Nephron progenitor cell (in vitro differentiated cells): ENCODE measurements at regions not wholly inside any gene's neighbourhood (a gene's known extent, or its start where the extent isn't known, plus 50 kb on each side); places are given as distances from the start of the nearest gene placed in this dataset.
A peak's percentile ranks its signal among the peaks of the same experiment; 100 is the strongest.
"Not testable (repeated sequence)": the region's sequence is repeated elsewhere in the genome, so short reads cannot be mapped to it uniquely, and the experiment has no call there.

Experiments
- DNase-seq: peaks from one replicate; pipeline ENCODE4 v3.0.0; 2021
- H3K27ac Mint-ChIP-seq: 2 replicates; pipeline ENCODE4 v1.8.0; 2021; ENCODE audit warnings: mild to moderate bottlenecking, moderate library complexity, mixed read lengths
- H3K27me3 Mint-ChIP-seq: 2 replicates; pipeline ENCODE4 v1.8.0; 2021; ENCODE audit warnings: mild to moderate bottlenecking, low read depth, mixed read lengths; ENCODE audit not compliant: poor library complexity
- H3K36me3 Mint-ChIP-seq: 2 replicates; pipeline ENCODE4 v1.8.0; 2021; ENCODE audit warnings: low read depth, mixed read lengths
- H3K4me1 Mint-ChIP-seq: 2 replicates; pipeline ENCODE4 v1.8.0; 2021; ENCODE audit warnings: mixed read lengths
- H3K4me3 Mint-ChIP-seq: 2 replicates; pipeline ENCODE4 v1.8.0; 2021; ENCODE audit warnings: mild to moderate bottlenecking, moderate library complexity, mixed read lengths
- H3K9me3 Mint-ChIP-seq: 2 replicates; pipeline ENCODE4 v1.8.0; 2021; ENCODE audit warnings: mild to moderate bottlenecking, moderate library complexity, mixed read lengths
- TF ChIP-seq, protein P1 (sequence below): fragments of 200-600 bp; sonication (generic); IDR thresholded peaks from 2 replicates; pipeline ENCODE4 v1.5.0; 2021; ENCODE audit warnings: antibody characterized with exemption

GRCh38 chr10:123391275-123392028, 237.2 kb downstream of the BUB3 start:
- Mint-ChIP-seq H3K9me3 (peaks cover 43% of the 10 kb centered on the region), H3K36me3 (peaks cover 26% of the 10 kb centered on the region), H3K4me1 (peaks cover 9% of the 10 kb centered on the region), H3K4me3 (no peak overlapping the region), H3K27ac (peak overlapping the region; percentile 60), H3K27me3 (peaks cover 3% of the 10 kb centered on the region)
- TF ChIP-seq, protein P1, sequence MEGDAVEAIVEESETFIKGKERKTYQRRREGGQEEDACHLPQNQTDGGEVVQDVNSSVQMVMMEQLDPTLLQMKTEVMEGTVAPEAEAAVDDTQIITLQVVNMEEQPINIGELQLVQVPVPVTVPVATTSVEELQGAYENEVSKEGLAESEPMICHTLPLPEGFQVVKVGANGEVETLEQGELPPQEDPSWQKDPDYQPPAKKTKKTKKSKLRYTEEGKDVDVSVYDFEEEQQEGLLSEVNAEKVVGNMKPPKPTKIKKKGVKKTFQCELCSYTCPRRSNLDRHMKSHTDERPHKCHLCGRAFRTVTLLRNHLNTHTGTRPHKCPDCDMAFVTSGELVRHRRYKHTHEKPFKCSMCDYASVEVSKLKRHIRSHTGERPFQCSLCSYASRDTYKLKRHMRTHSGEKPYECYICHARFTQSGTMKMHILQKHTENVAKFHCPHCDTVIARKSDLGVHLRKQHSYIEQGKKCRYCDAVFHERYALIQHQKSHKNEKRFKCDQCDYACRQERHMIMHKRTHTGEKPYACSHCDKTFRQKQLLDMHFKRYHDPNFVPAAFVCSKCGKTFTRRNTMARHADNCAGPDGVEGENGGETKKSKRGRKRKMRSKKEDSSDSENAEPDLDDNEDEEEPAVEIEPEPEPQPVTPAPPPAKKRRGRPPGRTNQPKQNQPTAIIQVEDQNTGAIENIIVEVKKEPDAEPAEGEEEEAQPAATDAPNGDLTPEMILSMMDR = no peak
- no peak for DNase-seq

DNA sequence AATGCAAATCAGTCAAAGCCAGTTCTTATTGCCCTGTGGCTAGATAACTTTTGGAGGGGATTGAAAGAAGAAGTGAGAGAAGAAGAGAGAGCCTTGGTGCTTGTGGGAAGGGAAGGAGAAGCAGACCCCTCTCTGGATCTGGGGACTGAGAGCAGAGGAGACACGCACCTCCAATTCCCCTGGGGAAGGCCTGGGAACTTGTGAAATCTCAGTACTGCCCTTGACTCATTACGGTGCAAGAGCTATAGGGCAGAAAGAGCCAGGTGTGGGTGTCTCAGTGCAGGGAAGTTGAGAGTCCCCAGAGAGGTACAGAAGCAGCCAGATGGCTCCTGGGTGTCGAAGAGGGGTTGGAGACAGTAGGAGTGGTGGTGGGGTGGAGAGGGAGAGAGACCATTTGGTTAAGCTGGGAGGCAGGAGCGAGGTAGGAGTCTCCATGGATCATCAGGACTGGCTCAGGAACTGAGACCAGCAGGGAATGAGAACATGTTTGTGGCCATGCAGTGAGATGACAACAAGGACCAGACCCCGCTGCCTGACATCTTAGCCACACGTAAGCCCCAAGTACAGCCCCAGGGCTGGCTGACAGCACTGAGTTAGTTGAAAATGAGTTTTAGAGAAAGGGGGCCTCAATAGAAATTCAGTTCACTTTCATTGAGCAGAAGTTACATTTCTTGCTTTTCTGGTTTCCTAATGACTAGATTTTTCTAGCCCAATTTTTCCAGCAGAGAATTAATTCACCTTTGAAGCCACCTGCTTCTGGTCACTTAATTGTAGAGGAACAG, 238.2 kb downstream of the BUB3 start:
- Mint-ChIP-seq H3K9me3 (peaks cover 38% of the 10 kb centered on the region), H3K27ac (no peak overlapping the region), H3K4me3 (no peak overlapping the region), H3K36me3 (peaks cover 22% of the 10 kb centered on the region), H3K27me3 (peaks cover 3% of the 10 kb centered on the region), H3K4me1 (peaks cover 9% of the 10 kb centered on the region)
- no peak for DNase-seq
- TF ChIP-seq, protein P1 = no peak

- Mint-ChIP-seq H3K36me3 (peaks cover 18% of the 10 kb centered on the region), H3K27me3 (peaks cover 3% of the 10 kb centered on the region), H3K9me3 (peaks cover 32% of the 10 kb centered on the region), H3K4me1 (peaks cover 9% of the 10 kb centered on the region), H3K27ac (no peak overlapping the region), H3K4me3 (no peak overlapping the region)
- TF ChIP-seq, protein P1 = no peak
- no peak for DNase-seq
Observed at GRCh38 chr10:123393170-123393569, 239.0 kb downstream of the BUB3 start.

DNA sequence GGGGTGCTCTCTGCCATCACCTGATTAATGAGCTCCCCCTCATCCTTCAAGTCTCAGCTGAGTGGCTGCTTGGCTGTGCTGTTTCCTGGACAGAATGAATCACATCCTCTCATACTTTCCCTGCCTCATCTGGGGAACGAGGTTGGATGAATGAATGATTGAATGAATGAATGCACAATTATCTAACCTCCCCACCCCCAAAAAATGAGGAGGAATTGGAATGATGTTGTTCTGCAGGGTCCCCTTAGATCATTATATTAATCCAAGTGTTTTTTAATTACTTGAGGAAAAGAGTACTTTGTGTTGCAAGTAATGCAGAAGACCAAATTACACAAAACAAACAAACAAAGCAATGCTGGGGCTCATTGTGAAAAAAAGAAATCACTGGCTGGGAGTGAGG, 240.2 kb downstream of the BUB3 start:
- Mint-ChIP-seq H3K4me1 (peaks cover 9% of the 10 kb centered on the region), H3K27ac (no peak overlapping the region), H3K27me3 (no peaks in the 10 kb centered on the region), H3K4me3 (no peak overlapping the region), H3K9me3 (peaks cover 22% of the 10 kb centered on the region), H3K36me3 (peaks cover 9% of the 10 kb centered on the region)
- TF ChIP-seq, protein P1 = no peak
- no peak for DNase-seq

- not testable (repeated sequence) for H3K4me3 Mint-ChIP-seq, DNase-seq, H3K4me1 Mint-ChIP-seq
Observed at GRCh38 chr10:123395234-123395633, 241.0 kb downstream of the BUB3 start.

GRCh38 chr10:123395906-123396305, 241.7 kb downstream of the BUB3 start:
- Mint-ChIP-seq H3K27ac (no peak overlapping the region), H3K4me3 (no peak overlapping the region), H3K4me1 (peaks cover 7% of the 10 kb centered on the region), H3K36me3 (peaks cover 11% of the 10 kb centered on the region), H3K9me3 (peaks cover 31% of the 10 kb centered on the region), H3K27me3 (no peaks in the 10 kb centered on the region)
- no peak for DNase-seq
- TF ChIP-seq, protein P1 = no peak

More at GRCh38 chr10:123395234-123395633, 241.0 kb downstream of the BUB3 start:
- peaks cover 11% of the 10 kb centered on the region for H3K36me3 Mint-ChIP-seq
- H3K9me3 Mint-ChIP-seq = peaks cover 29% of the 10 kb centered on the region
- H3K27ac Mint-ChIP-seq = peak overlapping the region; percentile 21
- not testable (repeated sequence) for H3K27me3 Mint-ChIP-seq
